HEK293T (cell line): ENCODE measurements at regions not wholly inside any gene's neighbourhood (a gene's known extent, or its start where the extent isn't known, plus 50 kb on each side); places are given as distances from the start of the nearest gene placed in this dataset.
"Not testable (repeated sequence)": the region's sequence is repeated elsewhere in the genome, so short reads cannot be mapped to it uniquely, and the experiment has no call there.

Experiments
- CTCF ChIA-PET: fragments of 350-600 bp; formaldehyde crosslinking; extraction: SDS; loops from one replicate; lab custom pipeline; 2021; ENCODE audit warnings: antibody characterized with exemption, inconsistent platforms; lab: Yijun Ruan, JAX
- POLR2A ChIA-PET: fragments of 350-600 bp; formaldehyde crosslinking; extraction: SDS; loops from one replicate; lab custom pipeline; 2020; ENCODE audit warnings: antibody characterized with exemption, inconsistent platforms; lab: Yijun Ruan, JAX
- DNase-seq: peaks from one replicate; pipeline ENCODE4 v3.0.0; 2012; ENCODE audit warnings: mixed read lengths; ENCODE audit errors: extremely low spot score
- ARNT ChIP-seq: fragments of 450-650 bp; IDR thresholded peaks from 2 replicates; pipeline ENCODE4 v1.6.1; 2017; ENCODE audit warnings: mild to moderate bottlenecking
- BHLHE40 ChIP-seq: fragments of 450-650 bp; IDR thresholded peaks from 2 replicates; pipeline ENCODE4 v1.6.1; 2016; ENCODE audit warnings: mild to moderate bottlenecking, moderate library complexity, borderline replicate concordance
- CTBP1 ChIP-seq: fragments of 450-650 bp; IDR thresholded peaks from 2 replicates; pipeline ENCODE4 v1.6.1; 2016; ENCODE audit warnings: borderline replicate concordance
- ELF4 ChIP-seq: fragments of 450-650 bp; IDR thresholded peaks from 2 replicates; pipeline ENCODE4 v1.6.1; 2017; ENCODE audit warnings: antibody characterized with exemption
- FOXA1 ChIP-seq: fragments of 450-650 bp; IDR thresholded peaks from 2 replicates; pipeline ENCODE4 v1.6.1; 2016; ENCODE audit warnings: mild to moderate bottlenecking
- FOXK2 ChIP-seq: fragments of 450-650 bp; IDR thresholded peaks from 2 replicates; pipeline ENCODE4 v1.6.1; 2016; ENCODE audit warnings: mild to moderate bottlenecking
- FOXM1 ChIP-seq: fragments of 450-650 bp; IDR thresholded peaks from 2 replicates; pipeline ENCODE4 v1.6.1; 2017; ENCODE audit warnings: mild to moderate bottlenecking, borderline replicate concordance
- HDGF ChIP-seq: fragments of 450-650 bp; IDR thresholded peaks from 2 replicates; pipeline ENCODE4 v1.6.1; 2017; ENCODE audit warnings: antibody characterized with exemption, borderline replicate concordance
- L3MBTL2 ChIP-seq: fragments of 450-650 bp; conservative IDR thresholded peaks from 2 replicates; pipeline ENCODE4 v1.6.1; 2016; ENCODE audit warnings: mild to moderate bottlenecking
- LEF1 ChIP-seq: fragments of 450-650 bp; IDR thresholded peaks from 2 replicates; pipeline ENCODE4 v1.6.1; 2017; ENCODE audit warnings: mild to moderate bottlenecking, borderline replicate concordance
- NFRKB ChIP-seq: fragments of 450-650 bp; IDR thresholded peaks from 2 replicates; pipeline ENCODE4 v1.6.1; 2016; ENCODE audit warnings: mild to moderate bottlenecking, moderate library complexity
- SP1 ChIP-seq: fragments of 450-650 bp; IDR thresholded peaks from 2 replicates; pipeline ENCODE4 v1.6.1; 2017
- SUZ12 ChIP-seq: fragments of 450-650 bp; IDR thresholded peaks from 2 replicates; pipeline ENCODE4 v1.6.1; 2016; ENCODE audit warnings: mild to moderate bottlenecking
- TARDBP ChIP-seq: fragments of 450-650 bp; IDR thresholded peaks from 2 replicates; pipeline ENCODE4 v1.6.1; 2016
- ZNF384 ChIP-seq: fragments of 450-650 bp; IDR thresholded peaks from 2 replicates; pipeline ENCODE4 v1.6.1; 2016
- TF ChIP-seq, protein P1 (sequence below): fragments of 450-650 bp; IDR thresholded peaks from 2 replicates; pipeline ENCODE4 v1.6.1; 2016

DNA sequence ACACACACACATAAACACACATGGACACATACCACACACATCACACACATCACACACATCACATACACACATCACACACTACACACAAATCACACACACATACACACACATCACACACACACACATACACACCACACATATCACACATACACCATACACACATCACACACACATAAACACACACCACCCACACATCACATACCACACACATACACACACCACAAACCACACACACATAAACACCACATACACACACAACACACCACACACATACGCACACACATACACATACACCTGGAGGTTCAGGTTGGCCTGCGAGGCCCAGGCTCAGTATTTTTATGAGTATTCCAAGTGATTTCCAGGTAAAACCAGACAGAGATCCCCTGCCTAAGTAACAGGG, 279.5 kb downstream of the FOXL1 start:
- TF ChIP-seq L3MBTL2 (no peak), LEF1 (no peak), SUZ12 (no peak), NFRKB (no peak), FOXM1 (no peak), FOXA1 (no peak), ZNF384 (no peak), FOXK2 (no peak), ELF4 (no peak), BHLHE40 (no peak), TARDBP (no peak; the same call in 1 of the 2 replicates)
- TF ChIP-seq, protein P1, sequence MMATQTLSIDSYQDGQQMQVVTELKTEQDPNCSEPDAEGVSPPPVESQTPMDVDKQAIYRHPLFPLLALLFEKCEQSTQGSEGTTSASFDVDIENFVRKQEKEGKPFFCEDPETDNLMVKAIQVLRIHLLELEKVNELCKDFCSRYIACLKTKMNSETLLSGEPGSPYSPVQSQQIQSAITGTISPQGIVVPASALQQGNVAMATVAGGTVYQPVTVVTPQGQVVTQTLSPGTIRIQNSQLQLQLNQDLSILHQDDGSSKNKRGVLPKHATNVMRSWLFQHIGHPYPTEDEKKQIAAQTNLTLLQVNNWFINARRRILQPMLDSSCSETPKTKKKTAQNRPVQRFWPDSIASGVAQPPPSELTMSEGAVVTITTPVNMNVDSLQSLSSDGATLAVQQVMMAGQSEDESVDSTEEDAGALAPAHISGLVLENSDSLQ: no peak
- CTCF ChIA-PET: no interaction called here
- POLR2A ChIA-PET: no interaction called here
- DNase-seq: no peak

DNA sequence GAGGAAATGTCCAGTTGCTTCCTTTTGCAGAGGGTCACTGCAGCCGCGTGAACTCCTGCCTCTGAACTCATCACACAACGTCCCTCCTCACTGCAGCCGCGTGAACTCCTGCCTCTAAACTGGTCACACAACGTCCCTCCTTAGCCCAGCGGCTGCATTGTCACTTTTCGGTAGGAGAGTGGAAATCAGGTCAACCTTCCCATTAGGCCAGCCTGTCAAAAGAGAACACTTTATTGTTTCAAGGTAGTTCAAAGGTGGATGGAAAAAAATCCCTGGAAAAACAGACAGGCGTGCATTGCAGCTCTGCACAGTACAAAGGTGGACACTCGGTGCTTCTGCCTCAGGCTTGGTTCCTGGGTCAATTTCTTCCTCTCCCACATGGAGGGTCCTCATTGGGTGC, 280.2 kb downstream of the FOXL1 start:
- TF ChIP-seq SUZ12 (no peak), FOXM1 (no peak), NFRKB (no peak), BHLHE40 (no peak), ELF4 (no peak), LEF1 (no peak), FOXA1 (no peak), ZNF384 (no peak), FOXK2 (no peak), ARNT (no peak), CTBP1 (no peak), L3MBTL2 (no peak), SP1 (no peak), HDGF (no peak), TARDBP (no peak)
- TF ChIP-seq, protein P1: no peak
- ChIA-PET POLR2A (no interaction called here), CTCF (no interaction called here)
- DNase-seq: no peak

DNA sequence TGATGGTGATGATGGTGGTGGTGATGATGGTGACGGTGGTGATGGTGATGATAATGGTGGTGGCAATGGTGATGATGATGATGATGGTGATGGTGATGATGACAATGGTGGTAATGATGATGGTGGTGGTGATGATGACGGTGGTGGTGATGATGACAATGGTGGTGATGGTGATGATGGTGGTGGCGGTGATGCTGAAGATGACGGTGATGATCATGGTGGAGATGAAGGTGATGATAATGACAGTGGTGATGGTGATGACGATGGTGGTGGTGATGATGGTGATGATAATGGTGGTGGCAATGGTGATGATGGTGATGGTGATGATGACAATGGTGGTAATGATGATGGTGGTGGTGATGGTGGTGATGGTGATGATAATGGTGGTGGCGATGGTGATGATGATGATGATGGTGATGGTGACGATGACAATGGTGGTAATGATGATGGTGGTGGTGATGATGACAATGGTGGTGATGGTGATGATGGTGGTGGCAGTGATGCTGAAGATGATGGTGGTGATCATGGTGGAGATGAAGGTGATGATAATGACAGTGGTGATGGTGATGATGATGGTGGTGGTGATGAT, 283.0 kb downstream of the FOXL1 start:
- POLR2A ChIA-PET, CTCF ChIA-PET, DNase-seq: not testable (repeated sequence)

DNA sequence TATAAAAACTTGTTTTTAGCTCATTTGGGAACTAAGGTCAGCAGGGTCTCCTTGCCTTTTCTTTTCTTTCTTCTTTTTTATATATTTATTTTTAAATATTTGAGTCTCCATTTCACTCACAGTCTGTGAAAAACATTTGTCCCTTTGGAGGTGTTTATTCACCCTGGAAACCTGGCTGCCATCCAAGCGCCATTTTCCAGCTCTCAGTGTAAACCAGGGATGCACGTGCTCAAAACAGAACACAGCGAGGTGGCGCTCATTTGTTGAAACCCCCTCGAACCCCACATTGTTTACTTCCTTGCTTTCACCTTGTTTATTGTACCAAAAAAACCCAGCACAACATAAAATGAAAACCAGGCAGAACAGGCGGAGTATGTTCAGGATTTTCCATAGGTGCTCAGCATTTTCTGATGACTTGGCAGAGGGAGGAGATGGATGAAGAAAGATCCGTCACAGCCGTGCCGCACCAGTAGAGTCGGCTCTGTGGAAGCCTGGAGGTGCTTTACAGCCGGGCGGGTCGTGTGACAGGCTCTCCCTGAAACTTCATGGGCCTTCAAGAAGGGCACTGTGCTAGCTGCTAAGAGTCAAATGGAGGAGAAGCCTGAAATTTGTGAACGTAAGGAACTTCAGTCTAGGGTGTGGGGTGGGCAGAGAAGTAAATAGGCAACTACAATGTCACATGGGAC, 284.4 kb downstream of the FOXL1 start:
- no peak for DNase-seq
- ChIA-PET CTCF (no interaction called here), POLR2A (no interaction called here)
- no peak for TF ChIP-seq SP1
- 0 out of 2 replicates have a peak, but pooled peaks have one; percentile 33 for TF ChIP-seq L3MBTL2

DNA sequence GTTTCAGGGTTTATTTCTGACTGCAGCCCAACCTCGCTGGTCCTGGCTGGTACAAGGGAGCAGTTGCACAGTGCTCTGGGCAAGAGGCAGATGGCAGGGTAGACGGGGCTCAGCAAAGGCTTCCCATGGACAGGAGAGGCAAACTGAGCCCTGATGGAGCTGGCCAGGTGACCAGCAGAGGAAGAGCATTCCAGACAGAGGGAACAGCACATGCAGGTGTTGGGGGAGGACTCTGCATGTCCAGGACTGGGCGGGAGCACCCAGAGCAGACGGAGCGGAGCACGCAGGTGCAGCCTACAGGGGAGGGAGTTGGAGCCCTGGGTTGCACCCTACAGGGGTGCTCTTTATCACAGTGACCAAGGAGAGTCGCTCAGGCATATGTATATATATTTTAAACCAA, 285.3 kb downstream of the FOXL1 start:
- ChIA-PET CTCF (no interaction called here), POLR2A (no interaction called here)
- no peak for TF ChIP-seq CTBP1
- no peak for DNase-seq

DNA sequence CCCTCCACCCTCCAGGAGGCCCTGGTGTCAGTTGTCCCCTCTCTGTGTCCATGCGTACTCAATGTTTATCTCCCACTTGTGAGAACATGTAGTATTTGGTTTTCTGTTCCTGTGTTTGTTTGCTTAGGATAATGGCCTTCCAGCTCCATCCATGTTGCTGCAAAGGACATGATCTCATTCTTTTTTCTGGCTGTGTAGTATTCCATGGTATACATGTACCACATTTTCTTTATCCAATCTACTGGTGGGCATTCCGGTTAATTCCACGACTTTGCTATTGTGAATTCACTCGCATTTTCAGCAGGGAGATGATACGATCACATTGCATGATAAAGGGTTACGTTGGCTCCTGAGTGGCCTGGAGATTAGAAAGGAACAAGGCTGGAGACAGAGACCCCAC, 286.2 kb downstream of the FOXL1 start:
- CTCF ChIA-PET: no interaction called here
- TF ChIP-seq L3MBTL2: no peak
- POLR2A ChIA-PET: no interaction called here
- DNase-seq: no peak

DNA sequence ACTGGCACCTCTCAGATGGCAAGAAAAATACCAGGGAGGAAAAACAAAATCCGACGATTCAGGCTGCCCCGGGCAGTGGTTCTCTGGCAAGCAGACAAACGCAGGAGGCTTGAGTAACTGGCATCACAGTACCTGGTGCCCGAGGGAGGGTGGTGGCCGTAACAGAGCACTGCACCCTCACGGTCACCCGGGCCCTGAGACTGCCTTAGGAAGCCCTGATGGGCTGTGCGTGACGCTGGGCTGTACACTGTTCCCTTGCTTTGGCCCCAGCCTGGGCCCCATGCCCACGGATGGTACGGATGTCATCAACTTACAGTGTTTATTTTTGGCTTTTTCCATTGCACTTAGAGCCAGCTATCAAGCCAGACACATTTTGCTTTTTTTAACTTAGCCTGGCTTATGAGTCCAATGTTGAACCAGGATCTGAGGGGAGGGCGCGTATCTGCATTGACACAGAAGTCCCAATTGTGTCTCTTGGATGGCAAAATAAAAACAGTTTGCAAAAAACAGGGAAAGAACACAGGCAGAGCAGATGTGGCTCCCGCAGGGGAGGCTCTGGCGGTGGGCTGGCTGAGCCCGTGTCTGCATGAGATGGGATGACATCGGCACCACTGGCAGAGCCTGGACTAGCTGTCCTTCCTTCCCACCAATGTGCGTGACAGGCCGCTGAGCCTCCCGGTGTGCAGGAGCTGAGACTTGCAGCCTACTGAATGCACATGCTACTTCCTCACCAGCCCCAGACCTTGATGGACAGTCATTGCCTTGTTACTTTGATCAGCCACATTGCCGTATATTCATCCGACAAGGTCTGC, 287.7 kb downstream of the FOXL1 start:
- TF ChIP-seq ZNF384 (no peak), SUZ12 (no peak), FOXK2 (no peak), NFRKB (no peak), HDGF (no peak)
- POLR2A ChIA-PET: no interaction called here
- CTCF ChIA-PET: no interaction called here
- no peak for DNase-seq
